Mucosa of rectum (tissue), 2 donors: ENCODE measurements at regions not wholly inside any gene's neighbourhood (a gene's known extent, or its start where the extent isn't known, plus 50 kb on each side); places are given as distances from the start of the nearest gene placed in this dataset.

Source experiments
- H3K27ac ChIP-seq, 2 donors: one replicate each; pipeline ENCODE4 v1.7.0; 2013; ENCODE audit warnings: inconsistent platforms in 2 of 2, low read depth in 2 of 2, low read length in 2 of 2
- H3K27me3 ChIP-seq, 2 donors: one replicate each; pipeline ENCODE4 v1.7.0; 2013; ENCODE audit warnings: low read length in 2 of 2; ENCODE audit not compliant: control insufficient read depth in 2 of 2, insufficient read depth in 2 of 2
- H3K36me3 ChIP-seq, 2 donors: one replicate each; pipeline ENCODE4 v1.7.0; 2013; ENCODE audit warnings: low read length in 2 of 2; ENCODE audit not compliant: control insufficient read depth in 2 of 2, insufficient read depth in 2 of 2
- H3K4me1 ChIP-seq, 2 donors: one replicate each; pipeline ENCODE4 v1.7.0; 2013; ENCODE audit warnings: low read length in 2 of 2, mild to moderate bottlenecking in 1 of 2; ENCODE audit not compliant: control insufficient read depth in 2 of 2, insufficient read depth in 2 of 2
- H3K4me3 ChIP-seq, 2 donors: one replicate each; pipeline ENCODE4 v1.7.0; 2013; ENCODE audit warnings: low read length in 2 of 2
- H3K9ac ChIP-seq, 2 donors: one replicate each; pipeline ENCODE4 v1.7.0; 2013; ENCODE audit warnings: low read length in 2 of 2, low read depth in 1 of 2, mild to moderate bottlenecking in 1 of 2
- H3K9me3 ChIP-seq, 2 donors: one replicate each; pipeline ENCODE4 v1.7.0; 2013; ENCODE audit warnings: low read length in 2 of 2; ENCODE audit not compliant: control insufficient read depth in 2 of 2
- donor health status: healthy.
- donor health status: Normal muscosa, but diverticular disease.

DNA sequence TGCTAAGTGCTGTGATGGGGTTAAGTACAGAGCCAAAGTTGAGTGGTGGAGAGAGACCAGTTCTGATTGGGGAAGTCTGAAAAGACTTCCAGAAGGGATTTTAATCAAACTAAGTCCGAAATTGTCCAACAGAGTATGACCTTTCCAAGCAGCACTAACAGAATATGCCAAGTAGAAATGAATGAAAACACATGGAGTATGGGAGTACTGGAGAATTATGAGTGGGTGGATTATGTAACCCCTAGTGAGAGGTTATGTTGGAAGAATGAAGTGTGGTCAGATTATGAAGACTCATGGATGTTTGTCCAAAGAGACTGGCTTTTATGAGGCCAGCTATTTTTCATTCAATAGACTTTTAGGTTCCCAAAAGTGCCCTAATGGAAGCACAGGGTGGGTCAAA lies 94.0 kb upstream of the PLEKHA5 start:
- H3K4me1 ChIP-seq = no peaks in the 10 kb centered on the region
- peaks cover 0 to 5% of the 10 kb centered on the region in 2 donors for H3K9me3 ChIP-seq
- no peak overlapping the region for H3K4me3 ChIP-seq
- no peaks in the 10 kb centered on the region for H3K36me3 ChIP-seq
- H3K27me3 ChIP-seq = no peaks in the 10 kb centered on the region
- no peak overlapping the region for H3K9ac ChIP-seq
- no peak overlapping the region for H3K27ac ChIP-seq

DNA sequence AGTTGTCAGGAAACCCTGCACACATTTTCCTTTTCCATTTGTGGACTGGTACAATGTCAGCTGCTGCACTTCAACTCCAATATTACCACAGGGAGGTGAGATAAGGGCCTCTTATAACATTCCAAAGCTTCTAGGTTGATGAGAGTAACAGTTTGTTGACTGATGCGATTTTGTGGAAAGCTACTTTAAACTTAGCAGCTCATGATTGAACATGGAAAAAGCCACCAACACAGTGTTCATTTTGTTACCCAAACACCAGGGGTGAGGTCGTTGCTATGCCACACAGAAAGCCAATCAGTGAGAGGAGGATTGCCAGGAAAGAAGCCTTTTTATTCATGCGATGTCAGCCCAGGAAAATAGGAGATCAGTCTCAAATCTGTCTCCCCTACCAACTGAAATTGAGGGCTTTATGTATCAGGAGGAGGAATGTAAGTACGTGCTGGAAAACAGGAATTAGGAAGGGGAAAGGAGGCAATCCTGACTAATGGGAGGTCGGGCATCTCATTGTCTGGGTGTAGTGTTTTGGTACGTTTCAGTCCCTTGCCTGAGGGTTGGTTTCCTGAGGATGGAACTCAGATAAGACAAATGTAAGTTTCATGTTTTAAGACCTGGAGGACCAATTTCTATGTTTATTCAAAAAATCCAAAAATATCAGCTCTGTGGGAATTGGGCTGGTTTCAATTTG lies 92.7 kb upstream of the PLEKHA5 start:
- H3K27ac ChIP-seq = no peak overlapping the region
- no peak overlapping the region for H3K4me3 ChIP-seq
- H3K9me3 ChIP-seq = peaks cover 0 to 5% of the 10 kb centered on the region in 2 donors
- H3K36me3 ChIP-seq = no peaks in the 10 kb centered on the region
- no peaks in the 10 kb centered on the region for H3K27me3 ChIP-seq
- no peaks in the 10 kb centered on the region for H3K4me1 ChIP-seq
- no peak overlapping the region for H3K9ac ChIP-seq

DNA sequence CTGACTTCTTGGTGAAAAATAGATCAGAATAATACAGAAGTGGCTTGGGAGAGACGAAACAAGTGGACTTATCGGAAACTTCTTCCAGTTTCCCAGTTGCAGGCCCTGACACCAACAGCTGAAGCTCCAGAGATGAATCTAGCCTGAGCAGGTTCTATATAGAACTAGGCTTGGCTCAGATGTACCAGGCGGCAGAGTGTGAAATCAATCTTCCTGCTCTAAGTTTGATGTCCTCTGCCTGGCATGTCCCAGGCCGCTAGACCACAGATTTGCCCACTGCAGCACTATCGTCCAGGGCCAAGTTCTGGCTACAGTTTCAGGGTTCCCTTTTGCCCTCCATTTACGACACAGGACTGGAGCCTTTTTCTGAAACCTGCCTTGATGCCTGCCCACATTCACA lies 91.3 kb upstream of the PLEKHA5 start:
- no peak overlapping the region for H3K4me3 ChIP-seq
- no peaks in the 10 kb centered on the region for H3K4me1 ChIP-seq
- H3K9me3 ChIP-seq = no peaks in the 10 kb centered on the region
- no peaks in the 10 kb centered on the region for H3K36me3 ChIP-seq
- no peak overlapping the region for H3K9ac ChIP-seq
- H3K27ac ChIP-seq = no peak overlapping the region
- H3K27me3 ChIP-seq = no peaks in the 10 kb centered on the region

DNA sequence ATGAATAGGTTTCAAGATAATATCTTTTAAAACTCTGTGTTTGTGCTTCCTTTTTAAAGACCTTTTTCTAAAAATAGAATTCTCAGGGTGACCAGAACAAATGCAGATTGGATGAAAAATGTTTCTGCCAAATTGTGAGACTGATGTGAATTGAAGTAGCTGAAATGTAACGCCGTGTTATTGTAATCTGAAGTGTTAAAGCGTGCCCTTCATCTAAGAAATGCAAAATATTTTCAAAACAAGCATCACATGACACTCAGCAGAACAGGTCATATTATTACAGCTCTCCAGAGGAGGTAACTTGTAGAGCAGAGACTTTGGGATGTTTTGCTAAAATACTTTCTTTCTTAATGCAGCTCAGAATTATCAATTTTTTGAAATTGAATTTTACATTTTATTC lies 90.0 kb upstream of the PLEKHA5 start:
- no peak overlapping the region for H3K27ac ChIP-seq
- peaks cover 0 to 3% of the 10 kb centered on the region in 2 donors for H3K4me1 ChIP-seq
- H3K27me3 ChIP-seq = no peaks in the 10 kb centered on the region
- H3K9ac ChIP-seq = no peak overlapping the region
- no peaks in the 10 kb centered on the region for H3K36me3 ChIP-seq
- H3K4me3 ChIP-seq = no peak overlapping the region
- no peaks in the 10 kb centered on the region for H3K9me3 ChIP-seq

DNA sequence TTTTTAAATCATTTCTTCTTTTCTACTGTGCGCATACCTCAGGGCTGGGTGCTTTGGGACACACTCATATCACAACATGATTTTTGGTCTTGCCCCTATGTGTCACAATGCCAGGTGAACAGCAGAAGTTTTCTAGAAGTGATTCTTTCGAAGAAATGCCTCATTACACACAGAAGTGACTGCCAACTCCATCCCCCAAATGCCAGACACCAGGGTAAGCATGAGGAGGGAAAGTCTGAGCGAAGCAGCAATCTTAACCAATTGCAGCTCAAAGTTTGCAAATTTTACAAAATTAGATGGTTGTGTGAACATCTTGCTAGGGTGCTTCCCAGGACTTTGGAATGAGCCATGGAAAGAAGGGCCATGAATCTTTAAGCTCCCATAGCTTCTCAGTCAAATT lies 87.3 kb upstream of the PLEKHA5 start:
- no peak overlapping the region for H3K27ac ChIP-seq
- H3K9me3 ChIP-seq = no peaks in the 10 kb centered on the region
- H3K27me3 ChIP-seq = no peaks in the 10 kb centered on the region
- H3K9ac ChIP-seq = no peak overlapping the region
- no peak overlapping the region for H3K4me3 ChIP-seq
- no peaks in the 10 kb centered on the region for H3K36me3 ChIP-seq
- peaks cover 0 to 11% of the 10 kb centered on the region in 2 donors for H3K4me1 ChIP-seq

DNA sequence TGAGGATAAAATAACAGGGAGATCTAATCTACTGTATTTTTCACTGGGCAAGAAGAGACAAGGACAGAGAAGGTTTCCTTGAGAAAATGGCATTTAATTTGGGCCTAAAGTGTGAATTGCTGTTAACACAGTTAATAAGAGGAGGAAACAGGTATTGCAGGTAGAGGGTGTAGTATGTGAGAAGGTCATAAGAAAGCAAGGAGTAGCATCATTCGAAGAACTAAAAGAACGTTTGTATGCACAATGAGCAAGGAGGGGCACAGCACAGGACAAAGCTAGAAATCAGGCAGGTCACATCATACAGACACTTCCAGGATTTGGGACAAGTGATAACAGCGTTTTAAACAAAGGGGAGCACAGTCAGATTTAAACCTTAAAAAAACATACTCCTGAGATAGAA lies 85.1 kb upstream of the PLEKHA5 start:
- H3K27me3 ChIP-seq = no peaks in the 10 kb centered on the region
- no peak overlapping the region for H3K27ac ChIP-seq
- peaks cover 0 to 11% of the 10 kb centered on the region in 2 donors for H3K4me1 ChIP-seq
- H3K36me3 ChIP-seq = no peaks in the 10 kb centered on the region
- H3K9ac ChIP-seq = no peak overlapping the region
- no peaks in the 10 kb centered on the region for H3K9me3 ChIP-seq
- peak overlapping the region in 1 of 2 donors; percentile 17 for H3K4me3 ChIP-seq

DNA sequence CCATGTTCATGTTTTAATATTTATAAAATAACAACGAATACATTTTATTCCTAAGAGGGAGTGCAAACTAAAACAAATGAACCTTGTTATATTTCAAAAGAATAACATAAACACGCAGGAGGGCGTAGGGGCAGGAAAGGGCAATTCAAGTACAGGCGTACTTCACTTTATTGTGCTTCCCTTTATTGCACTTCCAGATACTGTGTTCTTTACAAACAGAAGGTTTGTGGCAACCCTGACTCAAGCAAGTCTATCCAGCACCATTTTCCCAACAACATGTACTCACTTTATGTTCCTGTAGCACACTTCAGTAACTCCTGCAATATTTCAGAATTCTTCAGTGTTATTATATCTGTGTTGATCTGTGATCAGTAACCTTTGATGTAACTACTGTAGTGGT lies 84.6 kb upstream of the PLEKHA5 start:
- H3K27me3 ChIP-seq = no peaks in the 10 kb centered on the region
- peaks cover 0 to 11% of the 10 kb centered on the region in 2 donors for H3K4me1 ChIP-seq
- peak overlapping the region in 1 of 2 donors; percentile 7 for H3K27ac ChIP-seq
- no peaks in the 10 kb centered on the region for H3K9me3 ChIP-seq
- H3K36me3 ChIP-seq = no peaks in the 10 kb centered on the region
- no peak overlapping the region for H3K9ac ChIP-seq
- H3K4me3 ChIP-seq = peak overlapping the region in 1 of 2 donors; percentile 17

DNA sequence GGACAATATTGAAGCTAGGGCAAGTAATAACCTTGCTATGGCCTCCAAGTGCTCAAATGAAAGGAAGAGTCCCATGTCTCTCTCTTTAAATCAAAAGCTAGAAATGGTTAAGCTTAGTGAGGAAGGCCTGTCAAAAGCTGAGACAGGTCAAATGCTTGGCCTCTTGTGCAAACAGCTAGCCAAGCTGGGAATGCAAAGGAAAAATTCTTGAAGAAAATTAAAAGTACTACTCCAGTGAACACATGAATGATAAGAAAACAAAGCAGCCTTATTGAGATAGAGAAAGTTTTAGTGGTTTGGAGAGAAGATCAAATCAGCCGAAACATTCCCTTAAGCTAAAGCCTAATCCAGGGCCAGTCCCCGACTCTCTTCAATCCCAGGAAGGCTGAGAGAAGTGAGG lies 84.1 kb upstream of the PLEKHA5 start:
- Histone ChIP-seq H3K27ac (peak overlapping the region in 1 of 2 donors; percentile 7), H3K4me3 (no peak overlapping the region), H3K4me1 (peaks cover 0 to 11% of the 10 kb centered on the region in 2 donors), H3K9me3 (no peaks in the 10 kb centered on the region), H3K36me3 (no peaks in the 10 kb centered on the region), H3K9ac (no peak overlapping the region), H3K27me3 (no peaks in the 10 kb centered on the region)

DNA sequence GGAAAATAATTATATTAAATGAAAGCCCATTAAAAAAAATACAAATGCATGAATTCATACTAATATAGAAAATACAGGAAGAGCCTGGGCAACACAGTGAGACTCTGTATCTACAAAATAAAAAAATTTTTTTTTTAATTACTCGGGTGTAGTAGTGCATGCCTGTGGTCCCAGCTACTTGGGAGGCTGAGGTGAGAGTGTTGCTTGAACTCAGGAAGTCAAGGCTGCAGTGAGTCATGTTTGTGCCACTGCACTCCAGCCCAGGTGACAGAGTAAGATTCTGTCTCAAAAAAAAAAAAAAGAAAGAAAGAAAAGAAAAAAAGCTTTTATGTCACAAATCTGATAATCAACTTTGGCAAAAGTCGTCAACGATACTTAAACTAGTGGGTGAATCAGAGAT lies 80.6 kb upstream of the PLEKHA5 start:
- H3K36me3 ChIP-seq = no peaks in the 10 kb centered on the region
- no peak overlapping the region for H3K9ac ChIP-seq
- H3K4me3 ChIP-seq = no peak overlapping the region
- H3K9me3 ChIP-seq = no peaks in the 10 kb centered on the region
- no peak overlapping the region for H3K27ac ChIP-seq
- H3K27me3 ChIP-seq = no peaks in the 10 kb centered on the region
- peaks cover 0 to 11% of the 10 kb centered on the region in 2 donors for H3K4me1 ChIP-seq

DNA sequence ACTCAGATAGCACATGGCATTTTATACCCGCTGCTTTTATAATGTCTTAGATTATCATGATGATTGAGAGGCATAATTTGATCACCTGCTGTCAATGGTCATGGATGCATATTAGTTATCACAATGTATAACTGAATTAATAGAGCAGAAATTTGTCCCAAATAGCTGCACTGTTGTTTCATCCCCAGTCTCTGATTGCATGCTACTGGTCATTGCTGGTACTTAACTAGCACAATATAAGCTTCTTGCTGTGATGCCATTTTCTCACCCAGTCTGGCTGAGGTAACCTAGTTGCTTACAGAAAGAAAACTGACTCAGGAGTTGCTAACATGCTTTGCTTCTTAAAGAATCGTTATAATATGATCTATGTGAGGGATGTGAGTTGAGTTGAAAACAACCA lies 76.8 kb upstream of the PLEKHA5 start:
- no peaks in the 10 kb centered on the region for H3K4me1 ChIP-seq

More for the DNA sequence above, 76.8 kb upstream of the PLEKHA5 start:
- no peak overlapping the region for H3K9ac ChIP-seq
- H3K9me3 ChIP-seq = no peaks in the 10 kb centered on the region
- H3K27ac ChIP-seq = no peak overlapping the region
- H3K4me3 ChIP-seq = no peak overlapping the region
- H3K27me3 ChIP-seq = no peaks in the 10 kb centered on the region
- no peaks in the 10 kb centered on the region for H3K36me3 ChIP-seq
